Breast epithelium (tissue), 3 donors: ENCODE measurements at regions not wholly inside any gene's neighbourhood (a gene's known extent, or its start where the extent isn't known, plus 50 kb on each side); places are given as distances from the start of the nearest gene placed in this dataset.

Experiments
- CTCF ChIP-seq, 3 donors: fragments of 450-650 bp; IDR thresholded peaks; one replicate each; pipeline ENCODE4 v1.5.1; 2016 to 2017; ENCODE audit warnings: antibody characterized with exemption in 3 of 3, mild to moderate bottlenecking in 3 of 3, moderate library complexity in 3 of 3
- POLR2A ChIP-seq: fragments of 450-650 bp; IDR thresholded peaks from one replicate; pipeline ENCODE4 v1.6.1; 2016; ENCODE audit warnings: antibody characterized with exemption, mild to moderate bottlenecking, moderate library complexity
- POLR2AphosphoS5 ChIP-seq, 3 donors: sonication (generic); formaldehyde crosslinking; IDR thresholded peaks; one replicate each; pipeline ENCODE4 v1.6.1; 2017; ENCODE audit warnings: antibody characterized with exemption in 3 of 3

- TF ChIP-seq CTCF (IDR thresholded peaks at IDR 0.05) (no peak), POLR2A (no peak), POLR2AphosphoS5 (IDR thresholded peaks at IDR 0.05) (no peak)
These were observed 948.8 kb downstream of the GRM8 start for GRCh38 chr7:126303926-126304325.
